ENCODE measurements at regions not wholly inside any gene's neighbourhood (a gene's known extent, or its start where the extent isn't known, plus 50 kb on each side); places are given as distances from the start of the nearest gene placed in this dataset.

DNA sequence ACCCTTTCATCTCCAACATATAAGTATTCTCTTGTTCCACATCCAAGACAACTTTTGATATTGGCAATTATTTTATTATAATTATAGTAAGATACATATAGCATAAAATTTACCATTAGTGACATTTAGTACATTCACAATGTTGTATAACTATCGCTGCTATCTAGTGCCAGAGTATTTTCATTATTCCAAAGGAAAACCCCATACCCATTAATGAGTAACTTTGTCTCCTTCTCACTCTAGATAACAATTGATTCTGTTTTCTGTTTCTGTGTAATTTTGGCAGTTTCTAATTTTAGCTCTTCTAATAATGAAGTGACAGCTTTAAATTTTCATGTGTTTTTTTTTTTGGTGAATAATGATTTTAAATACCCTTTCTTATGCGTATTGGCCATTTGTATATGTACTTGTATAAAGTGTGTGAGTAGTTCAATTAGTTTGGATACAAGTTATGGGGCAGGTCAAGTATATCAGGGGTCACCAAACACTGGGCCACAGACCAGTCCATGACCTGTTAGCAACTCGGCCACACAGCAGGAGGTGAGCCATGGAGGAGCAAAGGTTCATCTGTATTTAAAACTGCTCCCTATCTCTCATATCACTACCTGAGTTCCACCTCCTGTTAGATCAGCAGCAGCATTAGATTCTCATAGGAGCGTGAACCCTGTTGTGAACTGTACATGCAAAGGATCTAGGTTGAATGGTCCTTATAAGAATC lies 97.2 kb upstream of the SYT1 start:
- Histone ChIP-seq H2AFZ (no peak overlapping the region), H3K4me2 (ENCODE audit: low read length) (no peak overlapping the region), H3K27ac (no peak overlapping the region), H3K9ac (no peak overlapping the region), H3K36me3 (ENCODE audit: control insufficient read depth, insufficient read depth, low read length) (no peaks in the 10 kb centered on the region), H3K9me3 (ENCODE audit: control insufficient read depth, low read length) (no peaks in the 10 kb centered on the region), H3K4me3 (ENCODE audit: low read depth, low read length) (no peak overlapping the region), H3K27me3 (ENCODE audit: control insufficient read depth, insufficient read depth, low read length) (no peaks in the 10 kb centered on the region), H3K4me1 (no peaks in the 10 kb centered on the region), H3K79me2 (no peaks in the 10 kb centered on the region)
- TF ChIP-seq, protein P1, sequence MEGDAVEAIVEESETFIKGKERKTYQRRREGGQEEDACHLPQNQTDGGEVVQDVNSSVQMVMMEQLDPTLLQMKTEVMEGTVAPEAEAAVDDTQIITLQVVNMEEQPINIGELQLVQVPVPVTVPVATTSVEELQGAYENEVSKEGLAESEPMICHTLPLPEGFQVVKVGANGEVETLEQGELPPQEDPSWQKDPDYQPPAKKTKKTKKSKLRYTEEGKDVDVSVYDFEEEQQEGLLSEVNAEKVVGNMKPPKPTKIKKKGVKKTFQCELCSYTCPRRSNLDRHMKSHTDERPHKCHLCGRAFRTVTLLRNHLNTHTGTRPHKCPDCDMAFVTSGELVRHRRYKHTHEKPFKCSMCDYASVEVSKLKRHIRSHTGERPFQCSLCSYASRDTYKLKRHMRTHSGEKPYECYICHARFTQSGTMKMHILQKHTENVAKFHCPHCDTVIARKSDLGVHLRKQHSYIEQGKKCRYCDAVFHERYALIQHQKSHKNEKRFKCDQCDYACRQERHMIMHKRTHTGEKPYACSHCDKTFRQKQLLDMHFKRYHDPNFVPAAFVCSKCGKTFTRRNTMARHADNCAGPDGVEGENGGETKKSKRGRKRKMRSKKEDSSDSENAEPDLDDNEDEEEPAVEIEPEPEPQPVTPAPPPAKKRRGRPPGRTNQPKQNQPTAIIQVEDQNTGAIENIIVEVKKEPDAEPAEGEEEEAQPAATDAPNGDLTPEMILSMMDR (IDR thresholded peaks at IDR 0.05): no peak

DNA sequence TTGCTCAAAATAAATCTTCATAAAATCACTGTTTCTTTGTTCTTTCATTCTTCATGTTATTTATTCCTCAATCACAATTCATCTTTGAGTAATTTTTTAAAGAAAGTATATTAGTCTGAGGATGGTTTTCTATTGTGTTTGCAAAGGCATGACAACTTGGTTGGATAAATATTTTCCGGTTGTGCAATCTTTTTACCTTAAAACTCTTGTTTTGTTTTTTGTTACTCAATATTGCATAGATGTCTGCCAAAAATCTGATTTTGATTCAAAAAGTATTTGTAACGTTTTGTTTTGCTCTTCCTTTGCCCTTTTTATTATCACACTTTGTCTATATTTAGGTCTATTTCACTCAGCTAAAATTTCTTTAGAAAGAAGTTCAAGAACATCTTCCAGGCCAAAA lies 86.2 kb upstream of the SYT1 start:
- H3K27me3 ChIP-seq (ENCODE audit: control insufficient read depth, insufficient read depth, low read length): no peaks in the 10 kb centered on the region
- H3K9me3 ChIP-seq (ENCODE audit: control insufficient read depth, low read length): no peaks in the 10 kb centered on the region
- no peak overlapping the region for H3K27ac ChIP-seq
- TF ChIP-seq, protein P1 (IDR thresholded peaks at IDR 0.05): no peak
- H3K4me1 ChIP-seq: no peaks in the 10 kb centered on the region
- no peaks in the 10 kb centered on the region for H3K79me2 ChIP-seq
- no peak overlapping the region for H3K4me2 ChIP-seq (ENCODE audit: low read length)
- no peak overlapping the region for H2AFZ ChIP-seq
- no peak overlapping the region for H3K4me3 ChIP-seq (ENCODE audit: low read depth, low read length)
- H3K36me3 ChIP-seq (ENCODE audit: control insufficient read depth, insufficient read depth, low read length): no peaks in the 10 kb centered on the region
- no peak overlapping the region for H3K9ac ChIP-seq

DNA sequence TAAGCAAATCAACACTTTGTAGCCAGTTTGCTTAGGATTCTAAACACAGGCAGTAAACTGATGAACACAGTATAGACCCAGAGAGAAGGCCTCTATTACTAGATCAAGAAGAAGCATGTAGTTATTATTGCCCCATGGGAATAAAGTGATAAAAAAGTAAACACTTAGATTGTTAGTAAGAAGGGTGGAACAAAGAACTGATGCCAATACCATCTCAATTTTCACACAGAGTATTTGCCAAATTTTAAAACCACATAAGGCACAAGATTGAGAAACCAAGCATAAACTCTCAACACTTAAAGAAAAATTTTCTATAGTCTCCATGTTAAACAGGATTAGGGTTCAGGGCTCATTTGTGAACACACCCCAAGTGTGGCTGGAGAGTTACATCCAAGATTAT lies 77.0 kb upstream of the SYT1 start:
- H3K9me3 ChIP-seq (ENCODE audit: control insufficient read depth, low read length): no peaks in the 10 kb centered on the region
- no peaks in the 10 kb centered on the region for H3K4me1 ChIP-seq
- TF ChIP-seq, protein P1 (IDR thresholded peaks at IDR 0.05): no peak
- H3K4me3 ChIP-seq (ENCODE audit: low read depth, low read length): no peak overlapping the region
- H3K4me2 ChIP-seq (ENCODE audit: low read length): no peak overlapping the region
- H3K79me2 ChIP-seq: no peaks in the 10 kb centered on the region
- no peaks in the 10 kb centered on the region for H3K36me3 ChIP-seq (ENCODE audit: control insufficient read depth, insufficient read depth, low read length)
- no peak overlapping the region for H3K27ac ChIP-seq
- H3K9ac ChIP-seq: no peak overlapping the region
- H2AFZ ChIP-seq: no peak overlapping the region
- H3K27me3 ChIP-seq (ENCODE audit: control insufficient read depth, insufficient read depth, low read length): no peaks in the 10 kb centered on the region

DNA sequence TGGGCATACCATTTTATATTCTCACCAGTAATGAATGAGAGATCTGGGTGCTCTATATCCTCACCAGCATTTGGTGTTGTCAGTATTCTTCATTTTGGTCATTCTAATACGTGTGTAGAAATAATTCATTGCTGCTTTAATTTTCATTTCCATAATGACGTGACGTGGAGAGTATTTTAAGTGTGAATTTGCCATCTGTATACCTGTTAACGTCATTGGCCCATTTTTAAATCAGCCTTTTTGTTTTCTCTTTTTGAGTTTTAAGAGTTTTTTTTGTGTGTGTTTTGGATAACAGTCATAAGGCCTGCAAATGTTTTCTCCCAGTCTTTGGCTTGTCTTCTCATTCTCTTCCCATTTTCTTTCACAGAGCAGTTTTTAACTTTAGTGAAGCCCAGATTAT lies 74.4 kb upstream of the SYT1 start:
- no peaks in the 10 kb centered on the region for H3K36me3 ChIP-seq (ENCODE audit: control insufficient read depth, insufficient read depth, low read length)
- no peak overlapping the region for H3K4me2 ChIP-seq (ENCODE audit: low read length)
- no peak overlapping the region for H3K9ac ChIP-seq
- no peak overlapping the region for H3K27ac ChIP-seq
- H3K79me2 ChIP-seq: no peaks in the 10 kb centered on the region
- no peaks in the 10 kb centered on the region for H3K4me1 ChIP-seq
- TF ChIP-seq, protein P1 (IDR thresholded peaks at IDR 0.05): no peak
- no peak overlapping the region for H2AFZ ChIP-seq
- H3K4me3 ChIP-seq (ENCODE audit: low read depth, low read length): no peak overlapping the region
- H3K27me3 ChIP-seq (ENCODE audit: control insufficient read depth, insufficient read depth, low read length): no peaks in the 10 kb centered on the region
- no peaks in the 10 kb centered on the region for H3K9me3 ChIP-seq (ENCODE audit: control insufficient read depth, low read length)

DNA sequence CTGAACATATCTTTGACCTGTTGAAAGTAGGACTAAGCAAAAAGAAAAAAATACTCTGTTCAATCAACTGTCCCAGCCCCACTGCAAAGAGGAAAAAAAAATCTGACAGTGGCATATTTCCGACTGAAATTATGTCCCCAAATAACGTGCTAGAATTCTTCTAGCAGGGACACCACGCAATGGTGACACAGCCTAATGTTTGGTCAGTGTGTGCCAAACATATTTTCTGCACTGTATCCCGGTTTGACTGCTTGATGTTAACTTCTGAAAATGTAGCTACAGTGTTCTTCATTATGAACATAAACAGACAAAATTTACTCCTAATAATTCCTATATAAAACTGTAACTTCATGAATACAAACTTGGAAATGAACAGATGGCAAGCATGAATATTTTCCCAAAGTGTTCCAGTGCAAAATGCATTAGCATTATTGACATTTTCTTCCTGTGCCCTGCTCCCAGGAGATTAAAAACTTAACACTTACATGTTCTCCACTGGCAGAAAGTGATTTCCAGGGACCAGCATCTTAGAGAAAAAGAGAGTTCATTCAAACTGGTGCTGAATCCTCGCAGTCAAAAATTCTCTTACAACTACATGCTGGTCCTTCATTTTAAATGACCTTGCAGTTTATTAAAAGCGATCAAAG lies 72.4 kb upstream of the SYT1 start:
- Histone ChIP-seq H3K9ac (no peak overlapping the region), H3K79me2 (no peaks in the 10 kb centered on the region), H3K36me3 (ENCODE audit: control insufficient read depth, insufficient read depth, low read length) (no peaks in the 10 kb centered on the region), H3K9me3 (ENCODE audit: control insufficient read depth, low read length) (no peaks in the 10 kb centered on the region), H3K27ac (no peak overlapping the region), H3K4me2 (ENCODE audit: low read length) (no peak overlapping the region), H2AFZ (no peak overlapping the region), H3K4me3 (ENCODE audit: low read depth, low read length) (no peak overlapping the region), H3K4me1 (no peaks in the 10 kb centered on the region), H3K27me3 (ENCODE audit: control insufficient read depth, insufficient read depth, low read length) (no peaks in the 10 kb centered on the region)
- TF ChIP-seq, protein P1 (IDR thresholded peaks at IDR 0.05): no peak

Measured in parathyroid adenoma (tissue), 2 donors.